ENCODE measurements at regions not wholly inside any gene's neighbourhood (a gene's known extent, or its start where the extent isn't known, plus 50 kb on each side); places are given as distances from the start of the nearest gene placed in this dataset.

DNA sequence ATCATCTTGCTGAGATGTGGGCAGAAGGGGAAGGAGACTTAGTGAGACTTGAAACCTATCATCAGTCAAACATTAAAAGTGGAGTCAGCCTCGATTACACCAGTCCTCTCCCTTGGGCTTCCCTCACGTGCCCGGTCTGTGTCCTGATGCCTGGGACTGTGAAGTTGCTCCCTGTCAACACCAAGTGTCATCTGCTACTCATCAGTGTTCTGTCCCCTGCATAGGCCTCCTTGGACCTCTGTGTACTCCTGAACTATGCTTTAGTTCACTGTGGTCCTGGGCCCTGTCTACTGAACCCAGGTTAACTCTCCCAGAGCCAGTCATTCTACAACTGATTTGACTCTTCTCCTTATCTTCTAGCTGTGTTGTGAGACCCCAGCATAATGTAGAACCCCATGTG is 506.3 kb downstream of the TYW1 start:
- intact Hi-C loops (cut with DNase I; ENCODE audit: low total_unique reads) (no loop called here), in situ Hi-C loops (cut with MboI; ENCODE audit: low sequenced_read_pairs in 4 of 4) (no loop called here)
- Histone ChIP-seq H3K27me3 (no peaks in the 10 kb centered on the region), H3K4me3 (no peak overlapping the region), H3K4me1 (no peaks in the 10 kb centered on the region), H3K27ac (no peak overlapping the region), H3K9me3 (no peaks in the 10 kb centered on the region), H3K36me3 (no peaks in the 10 kb centered on the region)
- ATAC-seq (no peak), DNase-seq (no peak)
- TF ChIP-seq CTCF (IDR thresholded peaks at IDR 0.05 in 4 of 5, conservative IDR thresholded peaks at IDR 0.05 in 1 of 5) (no peak), POLR2A (IDR thresholded peaks at IDR 0.05) (no peak)

DNA sequence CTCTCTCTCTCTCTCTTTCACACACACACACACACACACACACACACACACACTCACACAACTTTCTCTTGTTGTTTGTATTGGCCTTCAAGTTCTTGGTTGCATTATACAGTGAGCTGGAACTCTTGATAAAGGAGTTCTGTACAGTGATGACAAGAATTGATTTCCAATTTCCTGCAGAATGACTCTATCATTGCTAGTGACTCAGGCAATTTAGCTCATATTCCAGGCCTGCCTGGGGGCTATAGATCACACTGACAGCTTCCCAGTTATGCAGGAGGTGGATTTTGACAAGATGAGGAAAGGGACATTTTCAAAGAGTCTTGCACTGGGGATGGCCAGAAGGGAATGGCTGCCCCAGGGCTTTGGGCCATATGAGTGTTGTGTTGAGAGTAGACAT is 508.8 kb downstream of the TYW1 start:
- no peak overlapping the region for H3K27ac ChIP-seq
- H3K4me1 ChIP-seq: no peaks in the 10 kb centered on the region
- intact Hi-C loops (cut with DNase I; ENCODE audit: low total_unique reads): no loop called here
- no peak overlapping the region for H3K4me3 ChIP-seq
- in situ Hi-C loops (cut with MboI; ENCODE audit: low sequenced_read_pairs in 4 of 4): no loop called here
- H3K36me3 ChIP-seq: no peaks in the 10 kb centered on the region
- DNase-seq: no peak
- H3K27me3 ChIP-seq: no peaks in the 10 kb centered on the region
- no peaks in the 10 kb centered on the region for H3K9me3 ChIP-seq
- TF ChIP-seq CTCF (IDR thresholded peaks at IDR 0.05 in 4 of 5, conservative IDR thresholded peaks at IDR 0.05 in 1 of 5): no peak
- TF ChIP-seq POLR2A (IDR thresholded peaks at IDR 0.05): no peak
- ATAC-seq: no peak

DNA sequence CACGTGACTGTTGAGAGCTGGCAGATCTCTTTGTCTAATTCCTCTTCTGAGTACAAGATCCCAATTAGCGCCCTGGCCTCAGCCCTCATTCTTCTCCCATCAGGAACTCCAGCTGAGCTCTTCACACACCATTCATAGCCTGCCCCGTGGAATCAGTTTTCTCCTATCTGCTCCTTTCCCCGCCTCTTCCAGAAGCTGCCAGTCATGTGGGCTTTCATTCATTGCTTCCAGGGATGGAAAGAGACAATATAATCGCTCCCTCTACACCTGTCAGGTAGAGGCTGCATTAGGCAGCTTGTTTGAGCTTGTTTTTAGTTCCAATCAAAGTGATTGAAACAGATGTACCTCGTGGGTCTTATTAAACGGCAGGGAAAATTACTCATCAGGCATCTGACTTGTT is 515.8 kb downstream of the TYW1 start:
- Histone ChIP-seq H3K9me3 (no peaks in the 10 kb centered on the region), H3K36me3 (no peaks in the 10 kb centered on the region), H3K27me3 (no peaks in the 10 kb centered on the region), H3K27ac (no peak overlapping the region), H3K4me1 (no peaks in the 10 kb centered on the region), H3K4me3 (no peak overlapping the region)
- ATAC-seq (no peak), DNase-seq (no peak)
- TF ChIP-seq CTCF (IDR thresholded peaks at IDR 0.05 in 4 of 5, conservative IDR thresholded peaks at IDR 0.05 in 1 of 5): no peak
- TF ChIP-seq POLR2A (IDR thresholded peaks at IDR 0.05): no peak
- intact Hi-C loops (cut with DNase I; ENCODE audit: low total_unique reads) (no loop called here), in situ Hi-C loops (cut with MboI; ENCODE audit: low sequenced_read_pairs in 4 of 4) (no loop called here)

- ATAC-seq (peak; percentile 62 to 76), DNase-seq (no peak)
- in situ Hi-C loops (cut with MboI; ENCODE audit: low sequenced_read_pairs in 4 of 4) (no loop called here), intact Hi-C loops (cut with DNase I; ENCODE audit: low total_unique reads) (no loop called here)
- Histone ChIP-seq H3K36me3 (no peaks in the 10 kb centered on the region), H3K27me3 (no peaks in the 10 kb centered on the region), H3K4me3 (no peak overlapping the region), H3K4me1 (peaks cover 0 to 11% of the 10 kb centered on the region in 2 donors), H3K9me3 (no peaks in the 10 kb centered on the region), H3K27ac (no peak overlapping the region)
- TF ChIP-seq CTCF (IDR thresholded peaks at IDR 0.05 in 4 of 5, conservative IDR thresholded peaks at IDR 0.05 in 1 of 5): no peak
- no peak for TF ChIP-seq POLR2A (IDR thresholded peaks at IDR 0.05)
Measured at GRCh38 chr7:67518580-67518979, 521.9 kb downstream of the TYW1 start.

DNA sequence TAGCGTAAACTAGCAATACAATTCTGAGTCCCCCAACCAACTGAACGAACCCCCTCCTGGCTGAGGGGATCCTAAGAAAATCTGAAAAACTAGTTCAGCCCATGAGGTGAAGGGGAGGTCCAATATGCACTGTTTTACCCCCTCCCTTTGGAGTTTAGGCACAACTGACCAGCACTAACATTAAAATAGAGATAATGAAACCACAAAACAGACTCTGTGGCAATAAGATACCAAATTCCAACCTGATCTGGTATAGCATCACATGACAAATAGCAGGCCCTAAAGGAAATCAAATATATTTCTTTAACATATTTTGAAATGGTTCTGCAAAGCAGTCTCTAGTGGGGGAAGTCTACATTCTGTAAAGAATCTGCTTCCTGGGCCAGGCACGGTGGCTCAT is 522.5 kb downstream of the TYW1 start:
- Histone ChIP-seq H3K36me3 (no peaks in the 10 kb centered on the region), H3K4me1 (peaks cover 0 to 11% of the 10 kb centered on the region in 2 donors), H3K27me3 (no peaks in the 10 kb centered on the region), H3K4me3 (no peak overlapping the region), H3K27ac (peak overlapping the region in 1 of 4 donors; percentile 18), H3K9me3 (no peaks in the 10 kb centered on the region)
- intact Hi-C loops (cut with DNase I; ENCODE audit: low total_unique reads): no loop called here
- in situ Hi-C loops (cut with MboI; ENCODE audit: low sequenced_read_pairs in 4 of 4): no loop called here
- TF ChIP-seq CTCF (IDR thresholded peaks at IDR 0.05 in 4 of 5, conservative IDR thresholded peaks at IDR 0.05 in 1 of 5) (no peak), POLR2A (IDR thresholded peaks at IDR 0.05) (no peak)
- DNase-seq (no peak), ATAC-seq (no peak)

Data from gastrocnemius medialis (tissue), 4 donors.